Renal cortical epithelial cell (primary cell): ENCODE measurements at regions not wholly inside any gene's neighbourhood (a gene's known extent, or its start where the extent isn't known, plus 50 kb on each side); places are given as distances from the start of the nearest gene placed in this dataset.

Experiments used
- DNase-seq: peaks from one replicate; pipeline ENCODE4 v3.0.0-alpha.2; 2011; ENCODE audit warnings: low read depth

DNA sequence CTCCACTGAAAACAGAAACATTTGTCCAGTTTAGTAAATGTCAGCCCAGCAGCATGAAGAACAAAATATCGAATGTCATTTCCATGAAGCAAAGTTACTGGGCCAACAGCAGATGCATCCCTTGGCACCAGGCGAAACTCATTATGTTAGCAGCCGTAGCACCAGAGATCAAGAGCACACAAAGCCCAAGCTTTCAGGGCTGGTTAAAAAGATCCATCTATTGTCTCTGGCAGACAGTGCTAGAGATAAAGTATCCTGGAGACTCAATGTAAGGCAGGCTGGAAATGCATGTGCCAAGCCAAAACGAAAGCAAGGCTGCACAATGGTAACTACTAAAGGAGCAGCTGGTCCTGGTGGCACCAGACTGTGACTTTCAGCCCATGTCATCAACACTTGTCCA, 120.3 kb upstream of the PLEKHG7 start:
- no peak for DNase-seq

DNA sequence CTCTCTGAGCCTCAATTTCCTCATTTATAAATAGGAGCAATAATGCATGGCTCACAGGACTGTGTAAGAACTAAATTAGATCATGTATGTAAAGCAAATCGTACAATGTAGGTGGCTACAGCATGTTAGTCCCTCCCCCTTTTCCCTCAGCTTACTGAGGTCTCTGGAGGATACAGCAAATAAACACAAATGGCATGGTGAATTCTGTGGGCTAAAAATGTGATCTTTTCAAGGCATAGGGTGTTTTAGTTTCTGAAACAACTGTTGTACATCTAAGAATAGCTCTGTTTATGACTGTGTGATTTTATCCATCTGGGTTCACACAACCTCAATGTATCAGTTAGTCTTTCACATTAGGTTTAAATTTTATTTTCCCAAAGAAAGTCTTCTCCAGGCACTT, 121.2 kb upstream of the PLEKHG7 start:
- no peak for DNase-seq

DNA sequence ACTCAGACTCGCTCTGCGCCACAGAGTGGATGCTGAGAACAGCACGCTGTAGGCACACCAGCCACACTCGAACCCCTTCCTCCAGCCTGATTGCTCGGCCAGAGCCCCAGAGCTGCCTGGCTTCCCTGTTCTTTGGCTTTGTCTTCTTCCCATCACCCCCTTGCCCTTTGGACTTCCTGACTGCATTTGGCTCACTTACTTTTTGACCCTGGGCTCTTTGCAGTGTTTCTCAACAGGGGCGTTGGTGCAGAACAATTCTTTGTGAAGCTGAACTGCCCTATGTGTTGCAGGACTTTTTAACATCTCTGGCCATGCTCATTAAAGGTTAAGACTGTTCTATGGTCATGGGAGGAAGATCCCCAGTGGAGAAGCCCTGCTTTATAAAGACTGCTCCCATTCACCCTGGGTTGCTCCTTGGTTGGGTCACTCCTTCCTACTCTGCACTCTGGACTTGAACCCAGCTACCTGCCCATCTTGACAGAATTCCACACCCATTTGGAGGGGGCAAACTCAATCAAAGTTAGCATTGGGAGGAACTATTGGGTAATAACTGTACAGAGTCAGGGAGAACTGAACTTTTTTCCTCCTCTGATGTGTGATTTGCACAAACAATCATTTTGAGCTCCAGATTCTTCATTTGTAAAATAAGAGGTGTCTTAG, 127.7 kb upstream of the PLEKHG7 start:
- peak; percentile 84 for DNase-seq

DNA sequence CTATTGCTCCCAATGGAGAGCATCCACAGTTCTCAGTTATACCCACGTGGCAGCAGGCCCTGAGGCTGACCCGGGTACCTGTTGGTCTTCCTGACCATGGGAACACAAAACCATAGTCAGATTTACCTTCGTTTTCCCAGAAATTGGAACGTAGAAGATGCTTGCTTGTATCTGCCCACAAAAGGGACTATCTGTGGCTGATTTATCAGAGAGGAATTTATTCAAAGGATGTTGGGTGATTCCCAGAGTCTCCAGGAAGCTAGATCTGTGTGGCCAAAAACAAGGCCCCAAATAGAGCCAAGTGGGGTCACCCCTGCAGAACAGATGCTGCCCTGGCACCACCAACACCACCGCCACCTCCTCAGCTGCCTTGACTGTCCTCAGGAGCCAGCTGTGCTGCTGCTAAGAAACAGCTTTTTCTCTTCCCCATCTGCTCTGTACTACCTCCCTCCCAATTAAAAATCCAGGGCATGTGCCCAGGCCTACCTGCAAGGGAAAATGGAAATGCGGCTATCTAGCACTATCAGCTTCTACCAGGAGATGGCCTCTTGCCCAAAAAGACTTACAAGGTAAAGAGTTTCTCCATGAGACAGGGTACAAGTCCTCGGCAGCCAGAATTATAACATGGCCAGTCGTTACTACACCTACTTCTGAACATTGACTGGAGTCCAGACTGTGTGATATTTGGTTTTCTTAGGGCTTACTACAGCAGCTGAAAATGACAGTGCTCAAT, 128.6 kb upstream of the PLEKHG7 start:
- DNase-seq = peak; percentile 53

DNA sequence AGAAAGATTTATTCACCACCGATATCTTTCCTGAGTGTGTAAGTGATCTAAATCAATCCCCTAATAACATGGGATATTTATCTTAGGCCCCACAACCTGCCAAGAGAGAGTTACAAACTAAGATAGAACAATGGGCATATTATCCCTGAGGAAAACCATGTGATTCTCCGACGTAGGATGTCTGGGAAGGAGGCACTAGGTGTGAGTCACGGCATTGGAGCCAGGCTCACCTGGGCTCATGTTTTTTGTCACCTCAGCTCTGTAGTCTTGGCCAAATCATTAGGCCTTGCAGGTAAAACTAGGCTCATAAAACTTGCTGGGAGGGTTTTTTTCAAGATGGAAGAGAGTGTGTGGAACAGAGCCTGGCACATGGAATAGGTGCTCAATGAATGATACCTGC, 129.7 kb upstream of the PLEKHG7 start:
- no peak for DNase-seq

DNA sequence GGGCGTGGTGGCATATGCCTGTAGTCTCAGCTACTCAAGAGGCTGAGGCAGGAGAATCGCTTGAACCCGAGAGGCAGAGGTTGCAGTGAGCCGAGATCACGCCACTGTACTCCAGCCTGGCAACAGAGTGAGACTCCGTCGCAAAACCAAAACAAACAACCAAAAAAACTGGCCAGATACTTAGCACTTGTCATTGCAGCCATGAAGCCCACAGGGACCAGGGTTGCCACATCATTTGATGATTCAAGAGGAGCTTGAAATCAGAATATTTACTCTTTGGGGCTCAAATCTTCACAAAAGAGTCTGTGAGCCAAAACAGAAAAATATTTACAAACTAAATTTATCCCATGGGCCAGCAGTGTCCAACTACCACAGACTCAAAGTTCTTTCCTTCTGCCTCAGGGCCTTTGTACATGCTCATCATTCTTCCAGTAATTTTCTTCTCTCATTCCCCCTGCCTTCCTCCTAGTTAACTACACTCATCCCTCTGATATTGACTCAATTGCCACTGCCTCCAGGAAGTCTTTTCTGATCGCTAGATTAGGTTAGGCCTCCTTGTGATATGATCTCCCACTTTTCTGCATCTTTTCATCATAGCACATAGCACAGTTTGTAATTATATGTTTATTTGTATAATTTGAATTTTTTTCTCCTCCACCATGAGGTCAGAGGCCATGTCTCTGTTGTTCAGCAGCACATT, 130.8 kb upstream of the PLEKHG7 start:
- no peak for DNase-seq

DNA sequence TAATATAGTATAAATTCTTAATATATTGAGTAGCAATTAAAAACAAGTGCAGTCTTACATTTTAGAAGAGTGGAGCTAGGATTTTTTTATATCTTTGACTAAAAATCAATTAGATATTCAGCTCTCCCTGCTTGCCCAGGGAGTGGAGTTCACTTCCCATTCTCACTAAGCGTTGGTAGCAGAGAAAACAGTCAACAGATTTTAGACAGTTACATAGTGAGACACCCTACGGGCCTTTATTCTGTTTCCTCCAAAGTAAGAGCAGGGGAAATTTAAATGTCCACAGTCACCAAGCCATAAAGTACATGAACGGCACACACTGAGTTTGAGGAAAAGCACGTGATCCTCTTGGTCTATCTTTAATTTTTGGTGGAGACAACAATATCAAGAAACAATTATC, 131.6 kb upstream of the PLEKHG7 start:
- DNase-seq = no peak

DNA sequence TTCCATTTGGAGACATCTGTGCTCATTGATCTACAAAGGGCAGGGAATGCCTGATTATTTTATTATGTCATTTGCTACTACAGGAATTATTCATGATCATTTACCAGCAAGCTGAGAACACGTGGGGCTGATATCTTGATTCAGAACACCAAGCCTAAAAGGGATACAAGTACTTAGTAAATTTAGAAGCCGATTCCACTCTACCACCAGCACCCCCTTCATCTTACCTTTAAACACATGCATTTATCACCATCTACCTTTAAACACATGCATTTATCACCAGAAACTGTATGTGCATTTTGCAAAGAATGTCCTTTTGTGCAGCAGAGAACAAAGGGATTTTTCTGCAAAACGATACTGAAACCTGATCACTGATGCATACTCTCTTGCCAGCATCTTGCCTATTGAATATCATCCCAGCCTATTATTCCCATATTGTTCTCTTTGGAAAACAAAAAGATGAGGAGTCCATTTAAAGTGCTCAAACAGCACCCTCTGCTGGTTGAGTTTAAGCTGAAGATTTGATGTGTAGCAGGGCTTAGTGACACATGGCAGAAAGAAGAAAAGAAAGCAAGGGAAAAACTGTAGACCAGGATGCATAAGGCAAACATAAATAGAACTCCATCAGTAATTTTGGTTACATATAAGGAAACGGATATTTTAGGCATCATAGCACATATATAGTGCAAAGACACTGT, 132.6 kb upstream of the PLEKHG7 start:
- peak; percentile 77 for DNase-seq

DNA sequence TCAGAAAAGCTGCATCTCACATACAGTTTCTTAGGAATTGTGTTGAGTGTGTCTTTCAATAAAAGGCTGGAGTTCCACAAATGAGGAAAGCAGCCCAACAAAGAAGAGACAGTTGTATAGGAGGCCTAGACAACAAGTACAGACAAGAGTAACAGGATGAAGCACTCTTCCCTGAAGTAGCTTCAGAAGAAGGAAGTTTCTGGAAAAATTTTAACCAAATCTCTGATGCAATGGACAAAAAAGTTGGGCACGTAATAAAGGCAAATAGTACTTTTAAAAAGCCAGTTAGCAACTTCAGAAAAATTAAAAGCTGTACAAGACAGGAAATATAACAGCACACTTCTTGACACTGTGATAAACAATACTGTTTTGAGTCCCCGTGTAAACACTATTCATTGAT, 134.1 kb upstream of the PLEKHG7 start:
- DNase-seq = no peak

DNA sequence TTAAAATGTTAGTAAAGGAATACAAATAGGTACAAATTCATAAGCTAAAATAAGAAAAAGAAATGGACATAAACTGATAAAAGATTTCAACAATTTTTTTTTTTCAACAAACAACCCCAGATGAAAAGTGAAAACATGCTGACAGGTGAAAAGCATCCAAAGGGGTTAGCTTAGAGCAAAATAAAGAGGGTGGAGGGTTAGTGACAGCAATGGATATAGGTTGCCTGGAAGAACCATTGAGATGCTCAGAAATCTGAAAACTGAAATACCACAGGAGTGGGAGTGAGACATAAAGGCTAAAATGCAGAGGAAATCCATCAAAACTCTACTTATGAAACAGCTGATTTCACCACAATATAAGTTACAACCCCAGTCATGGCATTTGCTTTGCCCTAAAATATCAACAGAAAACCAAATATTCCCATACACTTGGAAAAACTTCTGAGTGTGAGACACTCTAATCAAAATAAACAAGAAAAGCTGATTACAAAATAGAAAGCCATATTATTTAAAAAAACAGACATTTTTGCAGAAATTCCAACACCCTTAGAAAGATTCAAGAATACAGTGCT, 136.3 kb upstream of the PLEKHG7 start:
- DNase-seq = no peak

DNA sequence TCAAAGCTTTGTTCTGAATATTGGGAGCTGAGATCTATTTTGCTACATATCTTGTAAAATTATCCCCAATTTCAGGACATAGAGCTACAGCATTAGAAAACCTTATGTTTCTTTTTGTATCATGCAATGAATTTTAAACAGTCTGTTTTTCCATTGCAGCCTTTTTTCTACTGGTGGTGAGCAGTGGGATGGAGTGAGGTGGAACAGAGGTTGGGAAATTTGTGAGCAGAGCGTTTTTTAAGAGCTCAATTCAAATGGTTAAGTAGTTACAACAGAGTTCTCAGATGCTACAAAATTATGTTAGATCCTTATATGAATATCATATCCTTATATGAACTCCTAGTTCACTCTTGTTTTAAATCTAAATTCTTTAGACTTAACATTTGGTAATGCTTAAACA, 139.0 kb upstream of the PLEKHG7 start:
- no peak for DNase-seq

DNA sequence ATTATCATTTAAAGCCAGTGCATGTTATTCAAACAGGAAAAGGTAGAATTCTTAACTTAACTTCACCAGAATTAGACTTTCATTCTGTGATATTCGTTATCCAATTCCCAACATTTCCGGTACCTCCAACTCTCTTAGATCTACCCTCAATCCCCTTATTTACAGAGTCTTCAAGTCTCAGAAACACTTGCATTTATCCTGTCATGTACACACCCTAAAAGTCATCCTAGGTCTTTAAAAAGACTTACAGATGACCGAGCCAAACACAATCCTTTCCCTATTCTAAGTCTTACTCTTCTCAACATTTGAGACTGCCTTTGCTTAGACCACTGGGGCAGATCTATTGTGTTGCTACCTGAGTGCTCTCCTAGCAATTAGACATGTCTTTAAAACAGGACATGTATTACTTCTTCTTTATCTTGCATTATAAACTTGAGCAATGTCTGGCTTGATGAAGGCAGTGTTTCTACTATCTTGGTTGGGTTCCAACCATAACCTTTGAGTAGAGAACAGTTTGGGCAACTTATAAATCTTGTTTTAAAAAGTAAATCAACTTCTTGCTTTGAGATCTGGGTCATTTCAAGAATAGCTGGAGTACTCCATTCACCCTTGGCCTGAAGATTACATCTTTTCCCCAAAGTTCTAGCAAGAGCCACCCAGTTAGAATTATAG, 140.6 kb upstream of the PLEKHG7 start:
- DNase-seq = no peak

DNA sequence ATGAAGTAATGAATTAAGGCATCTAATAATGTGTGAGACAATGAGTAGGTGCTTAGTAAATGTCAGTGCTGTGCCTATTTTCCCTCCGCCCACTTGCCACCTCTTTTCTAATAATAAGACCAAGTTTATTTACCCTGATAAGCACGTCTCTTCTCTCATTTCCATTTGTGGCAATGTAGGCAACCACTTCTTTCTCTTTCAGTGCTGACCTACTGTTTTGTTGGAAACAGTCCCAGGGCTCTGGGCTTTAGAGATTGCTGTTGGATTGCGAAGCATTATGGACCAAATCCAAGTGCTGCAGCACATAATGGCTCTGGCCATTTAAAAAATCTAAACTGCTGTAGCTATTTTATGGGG, 141.3 kb upstream of the PLEKHG7 start:
- peak; percentile 86 for DNase-seq

DNA sequence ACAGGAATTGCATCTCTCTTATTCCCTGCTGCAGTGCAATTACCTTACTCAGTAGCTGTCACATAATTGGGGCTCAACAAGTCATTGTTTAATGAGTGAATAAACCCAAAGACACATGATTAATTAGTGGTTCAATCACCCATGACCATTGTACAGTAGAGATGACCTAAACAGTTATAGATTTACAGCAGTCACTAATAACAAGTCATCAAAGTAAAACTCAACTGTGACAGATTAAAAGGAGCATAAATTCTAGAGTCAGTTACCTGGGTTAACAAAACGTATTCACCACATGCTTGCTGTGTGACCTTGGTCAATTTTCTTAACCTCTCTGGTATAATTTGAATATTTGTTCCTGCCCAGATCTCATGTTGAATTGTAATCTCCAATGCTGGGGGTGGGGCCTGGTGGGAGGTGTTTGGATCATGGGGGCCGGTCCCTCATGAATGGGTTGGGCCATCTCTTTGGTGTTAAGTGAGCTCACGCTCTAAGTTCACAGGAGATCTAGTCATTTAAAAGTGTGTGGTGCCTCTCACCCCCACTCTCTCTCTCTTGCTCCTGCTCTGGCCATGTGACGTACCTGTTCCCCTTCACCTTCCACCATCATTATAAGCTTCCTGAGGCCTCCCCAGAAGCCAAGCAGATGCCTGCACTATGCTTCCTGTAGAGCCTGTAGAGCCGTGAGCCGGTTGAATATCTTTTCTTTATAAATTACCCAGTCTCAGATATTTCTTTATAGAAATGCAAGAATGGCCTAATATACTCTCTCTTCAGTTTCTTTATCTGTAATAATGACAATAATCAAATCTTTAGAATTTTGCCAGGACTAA, 141.9 kb upstream of the PLEKHG7 start:
- DNase-seq = peak; percentile 59

DNA sequence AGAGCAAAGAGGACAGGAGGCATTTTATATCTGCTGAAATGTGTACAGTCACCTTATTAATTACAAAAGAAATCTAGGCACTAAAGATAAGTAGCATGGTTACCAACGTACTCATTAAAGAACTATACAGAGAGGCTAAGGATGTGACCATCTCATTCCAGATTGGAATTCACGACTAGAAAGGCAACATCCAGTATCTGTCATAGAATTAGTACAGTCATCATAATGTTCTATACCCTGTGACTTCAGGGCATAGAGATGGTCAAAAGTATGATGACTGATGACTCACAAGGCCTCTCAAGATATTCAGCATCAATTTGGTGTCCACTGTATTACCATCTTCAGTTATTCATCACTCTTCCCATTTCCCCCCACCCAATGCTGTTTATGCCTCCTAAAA, 144.0 kb upstream of the PLEKHG7 start:
- no peak for DNase-seq

DNA sequence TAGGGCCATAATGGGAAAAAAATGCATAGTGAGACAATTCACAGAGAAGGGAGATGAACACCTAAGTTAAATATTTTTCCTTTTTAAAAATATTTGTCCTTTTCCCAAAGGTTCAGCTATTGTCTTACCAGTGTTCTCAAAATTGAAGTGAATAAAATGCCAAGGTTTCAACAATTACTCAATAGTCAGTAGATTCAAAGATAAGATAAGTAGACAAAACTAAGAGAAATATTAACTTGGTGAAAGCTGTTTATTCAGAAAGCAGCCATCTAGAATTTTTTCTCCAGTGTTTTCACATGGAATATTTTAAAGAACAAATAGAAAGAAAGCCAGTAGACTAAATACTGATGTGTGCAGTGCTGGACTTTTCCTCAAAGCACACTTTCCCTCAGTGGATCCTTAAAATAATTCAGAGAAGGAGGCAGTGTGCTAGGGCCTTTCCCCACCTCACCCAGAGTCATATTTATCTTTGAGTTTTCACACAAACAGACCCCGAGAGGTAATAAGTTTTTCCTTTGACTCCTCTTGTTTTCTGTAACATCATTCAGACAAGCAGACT, 144.5 kb upstream of the PLEKHG7 start:
- no peak for DNase-seq

DNA sequence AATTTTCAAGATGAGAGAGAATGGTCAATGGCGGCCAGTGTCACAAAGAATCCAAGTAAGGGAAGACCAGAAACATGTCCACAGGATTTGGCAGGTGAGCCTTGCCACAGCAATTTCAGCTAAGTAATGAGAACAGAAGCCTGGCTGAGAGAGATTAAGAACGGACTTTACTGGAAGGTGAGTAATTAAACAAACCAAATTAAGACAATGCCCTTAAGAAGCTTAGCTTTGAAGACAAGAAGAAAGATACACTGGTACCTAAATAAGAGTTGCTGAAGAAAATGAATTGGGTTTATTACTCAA, 145.4 kb upstream of the PLEKHG7 start:
- DNase-seq = no peak

DNA sequence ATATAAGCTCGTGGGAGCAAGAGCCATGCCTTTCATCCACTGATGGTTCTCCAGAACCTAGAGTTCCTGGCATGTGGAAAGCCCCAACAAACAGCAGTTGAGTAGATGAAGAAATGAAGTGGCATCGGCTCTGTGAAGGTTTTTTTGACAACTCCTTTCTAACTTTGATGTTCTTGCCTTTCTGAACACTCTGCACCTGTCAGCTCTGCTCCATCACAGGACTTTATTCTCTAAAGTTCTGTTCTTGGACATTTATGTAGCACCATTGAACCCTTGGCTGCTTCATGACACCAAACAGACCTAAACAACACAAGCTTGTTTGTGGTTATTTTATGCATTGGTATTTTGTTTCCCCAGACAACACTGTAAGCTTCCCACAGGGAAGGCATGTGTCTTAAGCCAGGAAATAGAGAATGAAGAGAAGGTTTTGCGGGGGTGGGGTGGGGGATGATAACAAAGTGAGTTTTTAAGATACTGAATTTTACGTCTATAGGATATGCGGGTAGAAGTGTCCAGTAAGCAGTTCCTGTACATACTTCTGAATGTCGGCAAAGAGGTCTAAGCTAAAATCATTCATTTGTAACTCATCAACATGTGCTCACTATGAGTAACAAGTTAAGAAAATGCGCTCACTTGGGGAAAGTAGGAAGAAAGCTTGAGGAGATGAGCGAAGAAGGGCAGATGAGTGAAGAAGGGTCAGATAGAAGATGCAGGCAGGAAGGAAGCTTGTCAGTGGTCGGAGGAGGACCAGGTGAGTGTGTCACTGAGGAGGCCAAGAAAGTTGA, 146.0 kb upstream of the PLEKHG7 start:
- no peak for DNase-seq

DNA sequence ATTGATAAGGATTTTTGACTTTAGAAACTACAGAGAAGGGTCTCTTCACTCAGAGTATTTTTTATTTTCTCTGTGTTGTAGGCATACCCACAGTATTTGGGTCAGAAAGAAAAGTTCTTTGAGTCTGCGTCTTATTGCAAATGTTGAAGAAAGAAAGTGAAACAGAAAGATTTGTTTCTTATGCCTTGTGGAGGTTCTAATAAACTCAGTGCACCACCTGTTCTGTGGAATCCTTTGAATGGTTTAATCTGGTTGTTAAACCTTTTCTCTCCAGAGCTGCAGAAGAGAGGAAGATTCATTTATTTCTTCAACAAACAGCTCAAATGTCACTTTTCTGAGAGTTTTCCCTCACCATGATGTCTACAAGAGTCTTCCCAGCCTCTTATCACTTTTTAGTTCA, 146.6 kb upstream of the PLEKHG7 start:
- DNase-seq = no peak
